COLO829 (cell line): ENCODE measurements at regions not wholly inside any gene's neighbourhood (a gene's known extent, or its start where the extent isn't known, plus 50 kb on each side); places are given as distances from the start of the nearest gene placed in this dataset.

ENCODE experiments used
- DNase-seq: peaks from one replicate; pipeline ENCODE4 v3.0.0; 2012; ENCODE audit warnings: low spot score

GRCh38 chr16:63239065-63239570 lies 1202.9 kb upstream of the CDH8 start:
- no peak for DNase-seq

GRCh38 chr16:63230421-63231040 lies 1194.3 kb upstream of the CDH8 start:
- no peak for DNase-seq

GRCh38 chr16:63228259-63228658 lies 1192.0 kb upstream of the CDH8 start:
- no peak for DNase-seq

GRCh38 chr16:63223851-63224250 lies 1187.6 kb upstream of the CDH8 start:
- no peak for DNase-seq

- no peak for DNase-seq
Measured at GRCh38 chr16:63216696-63217423, 1180.6 kb upstream of the CDH8 start.

GRCh38 chr16:63201851-63202250 lies 1165.6 kb upstream of the CDH8 start:
- DNase-seq, result no peak

- DNase-seq, result no peak
Measured at GRCh38 chr16:63200940-63201339, 1164.7 kb upstream of the CDH8 start.

GRCh38 chr16:63195336-63195735 lies 1159.1 kb upstream of the CDH8 start:
- DNase-seq, result no peak

- no peak for DNase-seq
Measured at GRCh38 chr16:63192980-63193379, 1156.7 kb upstream of the CDH8 start.

- DNase-seq, result no peak
Measured at GRCh38 chr16:63188086-63188771, 1152.0 kb upstream of the CDH8 start.

GRCh38 chr16:63187638-63188037 lies 1151.4 kb upstream of the CDH8 start:
- no peak for DNase-seq

GRCh38 chr16:63185235-63185780 lies 1149.1 kb upstream of the CDH8 start:
- DNase-seq, result no peak

- DNase-seq, result no peak
Measured at GRCh38 chr16:63183743-63184142, 1147.5 kb upstream of the CDH8 start.

- no peak for DNase-seq
Measured at GRCh38 chr16:63175313-63175712, 1139.1 kb upstream of the CDH8 start.

GRCh38 chr16:63174801-63175200 lies 1138.6 kb upstream of the CDH8 start:
- DNase-seq, result no peak

- no peak for DNase-seq
Measured at GRCh38 chr16:63171545-63171944, 1135.3 kb upstream of the CDH8 start.

GRCh38 chr16:63169100-63169499 lies 1132.9 kb upstream of the CDH8 start:
- no peak for DNase-seq

GRCh38 chr16:63157818-63158217 lies 1121.6 kb upstream of the CDH8 start:
- no peak for DNase-seq

- DNase-seq, result no peak
Measured at GRCh38 chr16:63146251-63146650, 1110.0 kb upstream of the CDH8 start.

- no peak for DNase-seq
Measured at GRCh38 chr16:63145411-63145810, 1109.2 kb upstream of the CDH8 start.

- DNase-seq, result no peak
Measured at GRCh38 chr16:63135069-63135468, 1098.8 kb upstream of the CDH8 start.

- no peak for DNase-seq
Measured at GRCh38 chr16:63131503-63131902, 1095.3 kb upstream of the CDH8 start.

- no peak for DNase-seq
Measured at GRCh38 chr16:63130942-63131341, 1094.7 kb upstream of the CDH8 start.
